ENCODE measurements at regions not wholly inside any gene's neighbourhood (a gene's known extent, or its start where the extent isn't known, plus 50 kb on each side); places are given as distances from the start of the nearest gene placed in this dataset.
"Not testable (repeated sequence)": the region's sequence is repeated elsewhere in the genome, so short reads cannot be mapped to it uniquely, and the experiment has no call there.

DNA sequence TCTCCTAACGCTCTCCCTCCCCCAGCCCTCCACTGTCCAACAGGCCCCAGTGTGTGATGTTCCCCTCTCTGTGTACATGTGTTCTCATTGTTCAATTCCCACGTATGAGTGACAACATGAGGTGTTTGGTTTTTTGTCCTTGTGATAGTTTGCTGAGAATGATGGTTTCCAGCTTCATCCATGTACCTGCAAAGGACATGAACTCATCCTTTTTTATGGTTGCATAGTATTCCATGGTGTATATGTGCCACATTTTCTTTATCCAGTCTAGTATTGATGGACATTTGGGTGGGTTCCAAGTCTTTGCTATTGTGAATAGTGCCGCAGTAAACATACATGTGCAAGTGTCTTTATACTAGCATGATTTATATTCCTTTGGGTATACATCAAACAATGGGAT, 347.4 kb downstream of the MAGEE1 start:
- FAIRE-seq: not testable (repeated sequence)

DNA sequence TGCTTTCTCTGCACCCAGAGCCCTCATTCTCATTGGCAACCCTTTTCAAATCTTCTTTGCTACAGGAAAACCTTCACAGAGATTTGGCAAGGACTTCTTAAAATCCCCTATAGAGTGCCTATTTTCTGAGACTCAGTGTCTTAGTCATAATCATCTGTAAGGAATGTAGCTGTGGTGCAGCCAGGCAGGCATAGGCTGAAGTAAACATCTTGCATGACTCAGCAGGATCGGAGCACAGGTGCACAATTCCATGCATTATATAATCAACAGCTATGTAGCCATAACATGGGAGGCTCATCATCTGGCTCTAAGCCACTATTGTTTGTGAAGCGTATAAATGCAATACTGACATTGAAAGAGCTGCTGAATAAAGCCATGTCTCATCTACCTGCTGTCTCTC, 368.8 kb downstream of the MAGEE1 start:
- no peak for FAIRE-seq

DNA sequence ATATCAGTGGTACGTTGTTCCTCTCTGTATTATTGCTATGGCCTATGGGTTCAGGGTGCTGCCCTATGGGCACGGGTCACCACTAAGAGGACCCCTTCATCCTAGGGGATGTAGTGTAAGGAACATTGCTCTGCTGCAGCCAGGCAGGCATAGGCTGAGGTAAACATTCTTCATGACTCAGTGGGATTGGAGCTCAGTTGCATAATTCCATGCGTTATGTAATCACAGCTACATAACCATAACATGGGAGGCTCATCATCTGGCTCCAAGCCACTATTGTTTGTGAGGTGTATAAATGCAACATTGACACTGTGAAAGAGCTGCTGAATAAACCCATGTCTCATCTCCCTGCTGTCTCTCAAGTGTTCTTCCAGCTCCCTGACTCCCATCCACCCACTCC, 375.2 kb downstream of the MAGEE1 start:
- FAIRE-seq: no peak

DNA sequence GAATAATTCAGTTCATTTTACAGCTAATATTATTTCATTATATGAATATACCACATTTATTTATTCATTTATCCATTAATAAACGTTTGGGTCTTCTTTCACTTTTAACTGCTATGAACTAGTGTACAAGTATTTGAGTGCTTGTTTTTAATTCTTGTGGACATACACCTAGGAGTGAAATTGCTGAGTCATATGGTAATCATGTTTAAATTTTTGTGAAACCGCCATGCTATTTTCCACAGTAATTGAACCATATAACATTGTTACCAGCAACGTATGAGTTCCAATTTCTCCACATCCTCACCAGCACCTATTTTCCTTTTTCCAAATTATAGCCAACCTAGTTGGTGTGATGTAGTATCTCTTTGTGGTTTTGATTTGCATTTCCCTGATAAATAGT, 388.2 kb downstream of the MAGEE1 start:
- no peak for FAIRE-seq

DNA sequence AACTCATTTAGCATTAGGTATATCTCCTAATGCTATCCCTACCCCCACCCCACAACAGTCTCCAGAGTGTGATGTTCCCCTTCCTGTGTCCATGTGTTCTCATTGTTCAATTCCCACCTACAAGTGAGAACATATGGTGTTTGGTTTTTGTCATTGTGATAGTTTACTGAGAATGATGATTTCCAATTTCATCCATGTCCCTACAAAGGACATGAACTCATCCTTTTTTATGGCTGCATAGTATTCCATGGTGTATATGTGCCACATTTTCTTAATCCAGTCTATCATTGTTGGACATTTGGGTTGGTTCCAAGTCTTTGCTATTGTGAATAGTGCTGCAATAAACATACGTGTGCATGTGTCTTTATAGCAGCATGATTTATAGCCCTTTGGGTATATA, 389.8 kb downstream of the MAGEE1 start:
- not testable (repeated sequence) for FAIRE-seq

DNA sequence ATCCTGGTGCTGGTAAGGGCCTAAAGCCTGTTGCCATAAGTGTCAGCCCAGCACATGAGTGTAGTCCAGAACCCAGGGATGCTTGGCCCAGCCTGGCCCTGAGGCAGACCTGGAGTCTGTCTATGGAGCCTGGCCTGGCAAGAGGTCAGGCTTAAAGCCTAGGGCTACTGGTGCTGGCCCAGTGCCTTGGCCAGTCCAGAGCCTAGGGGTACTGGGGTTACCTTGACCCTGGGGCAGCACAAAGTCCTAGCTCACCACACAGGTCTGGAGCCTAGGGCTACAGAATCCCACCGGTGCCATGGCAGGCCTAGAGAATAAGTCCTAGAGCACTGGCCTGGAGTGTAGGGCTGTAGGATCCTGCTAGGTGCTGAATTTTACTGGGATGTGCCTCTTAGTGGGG, 393.8 kb downstream of the MAGEE1 start:
- FAIRE-seq: no peak

DNA sequence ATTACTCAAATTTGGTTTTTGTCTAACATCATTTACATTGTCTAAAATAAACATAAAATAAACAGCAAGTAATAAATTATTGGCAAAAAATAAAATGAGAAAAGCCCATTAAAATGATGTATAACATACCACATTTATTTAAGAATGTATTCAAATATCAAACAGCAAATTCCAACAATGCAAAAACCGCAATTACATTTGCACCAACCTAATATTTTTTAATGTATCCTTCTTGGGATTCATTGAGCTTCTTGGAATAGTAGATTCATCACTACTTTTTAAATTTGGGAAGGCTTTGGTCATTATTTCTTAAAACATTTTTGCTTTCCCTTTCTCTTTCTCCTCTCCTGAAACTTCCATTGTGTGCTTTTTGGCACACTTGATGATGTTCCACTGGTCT, 400.2 kb downstream of the MAGEE1 start:
- no peak for FAIRE-seq

DNA sequence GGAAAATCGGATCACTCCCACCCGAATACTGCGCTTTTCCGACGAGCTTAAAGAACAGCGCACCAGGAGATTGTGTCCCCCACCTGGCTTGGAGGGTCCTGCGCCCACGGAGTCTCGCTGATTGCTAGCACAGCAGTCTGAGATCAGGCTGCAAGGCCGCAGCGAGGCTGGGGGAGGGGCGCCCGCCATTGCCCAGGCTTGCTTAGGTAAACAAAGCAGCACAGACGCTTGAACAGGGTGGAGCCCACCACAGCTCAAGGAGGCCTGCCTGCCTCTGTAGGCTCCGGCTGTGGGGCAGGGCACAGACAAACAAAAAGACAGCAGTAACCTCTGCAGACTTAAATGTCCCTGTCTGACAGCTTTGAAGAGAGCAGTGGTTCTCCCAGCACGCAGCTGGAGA, 413.4 kb downstream of the MAGEE1 start:
- not testable (repeated sequence) for FAIRE-seq

DNA sequence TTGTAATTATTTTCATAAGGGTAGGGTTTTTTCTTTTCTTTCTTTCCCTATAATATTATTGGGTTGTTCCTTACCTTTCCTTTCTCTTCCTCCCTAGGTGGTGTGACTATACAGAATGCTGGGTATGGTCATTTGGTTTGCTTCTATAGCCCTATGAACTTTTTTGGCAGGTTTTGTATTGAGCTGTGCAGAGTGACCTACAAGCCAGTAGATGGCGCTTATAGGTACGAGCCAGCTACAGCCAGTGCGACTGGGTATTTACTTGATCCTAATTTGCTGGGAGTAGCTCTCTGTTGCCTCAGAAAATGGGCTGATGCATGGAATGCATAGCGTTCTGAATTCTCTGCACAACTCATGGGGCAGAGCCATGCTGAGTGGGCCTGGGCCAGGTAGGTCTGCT, 423.3 kb downstream of the MAGEE1 start:
- FAIRE-seq: no peak

DNA sequence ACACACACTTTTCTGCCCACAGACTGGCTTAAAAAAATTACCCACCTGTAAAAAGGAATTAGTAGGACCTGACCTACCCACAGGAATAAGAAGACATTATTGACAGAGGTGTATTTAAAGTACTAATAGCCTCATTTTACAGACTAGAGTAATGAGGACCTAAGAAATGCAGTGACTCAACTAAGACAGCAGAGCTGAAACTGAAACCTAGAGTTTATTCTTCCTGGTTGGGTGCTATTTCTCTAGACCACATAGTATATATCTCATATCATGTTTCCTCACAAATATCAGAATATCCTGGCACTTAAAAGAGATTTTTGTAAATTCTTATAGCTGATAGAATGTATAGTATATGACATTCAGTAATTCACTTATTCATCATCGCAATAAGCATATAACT, 435.0 kb downstream of the MAGEE1 start:
- no peak for FAIRE-seq

DNA sequence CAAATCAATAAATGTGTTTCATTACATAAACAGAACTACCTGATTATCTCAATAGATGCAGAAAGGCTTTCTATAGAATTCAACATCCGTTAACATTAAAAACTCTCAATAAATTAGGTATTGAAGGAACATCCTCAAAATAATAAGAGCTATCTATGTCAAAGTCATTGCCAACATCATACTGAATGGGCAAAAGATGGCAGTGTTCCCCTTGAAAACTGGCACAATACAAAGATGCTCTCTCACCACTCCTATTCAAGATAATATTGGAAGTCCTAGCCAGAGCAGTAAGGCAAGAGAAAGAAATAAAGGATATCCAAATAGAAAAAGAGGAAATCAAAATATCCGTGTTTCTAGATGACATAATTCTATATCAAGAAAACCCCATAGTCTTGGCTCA, 466.4 kb downstream of the MAGEE1 start:
- no peak for FAIRE-seq

DNA sequence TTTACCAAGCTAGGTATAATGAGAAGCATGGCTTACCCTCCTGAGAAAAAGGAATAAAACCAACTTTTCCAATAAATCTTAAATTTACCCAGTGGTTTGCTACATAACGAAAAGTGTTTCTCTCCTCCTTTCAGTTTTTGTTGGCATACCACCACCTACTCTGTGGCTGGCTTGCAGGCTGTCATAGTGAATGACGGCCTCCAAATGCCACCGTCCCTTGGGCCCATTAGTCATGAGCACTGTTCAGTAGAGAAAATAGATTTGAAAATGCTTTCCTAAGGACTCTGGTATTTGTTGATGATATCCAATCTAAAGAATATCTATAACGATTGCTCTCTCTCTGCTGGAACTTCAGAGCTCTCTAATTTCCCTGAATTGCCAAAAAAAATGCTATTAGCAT, 488.3 kb downstream of the MAGEE1 start:
- no peak for FAIRE-seq

DNA sequence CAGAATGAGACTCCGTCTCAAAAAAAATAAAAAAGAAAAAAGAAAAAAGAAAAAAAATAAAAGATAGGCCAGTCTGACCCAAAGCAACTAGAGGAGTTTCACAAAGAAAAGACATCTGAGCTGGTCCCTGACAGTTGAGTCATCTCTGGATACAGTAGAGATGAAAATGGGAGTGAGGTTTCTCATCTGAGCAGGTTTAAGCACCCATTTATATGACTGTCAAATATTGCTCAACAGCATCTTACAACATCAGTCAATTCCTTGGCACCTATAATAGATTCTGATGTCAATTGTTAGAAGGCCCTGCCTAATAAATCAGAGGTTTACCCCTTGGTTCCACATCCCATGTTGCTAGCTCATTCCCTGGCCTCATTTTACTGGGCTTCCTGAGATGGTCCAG, 490.5 kb downstream of the MAGEE1 start:
- no peak for FAIRE-seq

DNA sequence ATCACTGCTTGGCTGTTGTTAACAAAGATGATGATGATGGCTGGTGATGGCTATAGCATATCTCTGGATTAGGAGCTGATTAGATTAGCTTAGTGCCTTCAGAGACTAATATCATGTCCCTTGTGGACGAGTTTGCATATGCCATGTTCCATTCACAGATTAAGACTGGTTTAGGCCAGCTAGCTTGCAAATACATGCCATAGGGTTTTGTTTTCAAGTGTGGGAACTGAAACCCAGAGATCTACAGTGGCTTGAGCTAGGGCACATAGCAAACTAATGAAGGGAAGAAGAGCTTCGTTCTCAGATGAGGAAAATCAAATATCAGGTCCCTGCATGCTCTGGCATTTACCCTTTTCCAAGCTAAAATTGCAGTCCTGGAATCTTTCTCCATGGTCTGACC, 492.3 kb downstream of the MAGEE1 start:
- FAIRE-seq: no peak

DNA sequence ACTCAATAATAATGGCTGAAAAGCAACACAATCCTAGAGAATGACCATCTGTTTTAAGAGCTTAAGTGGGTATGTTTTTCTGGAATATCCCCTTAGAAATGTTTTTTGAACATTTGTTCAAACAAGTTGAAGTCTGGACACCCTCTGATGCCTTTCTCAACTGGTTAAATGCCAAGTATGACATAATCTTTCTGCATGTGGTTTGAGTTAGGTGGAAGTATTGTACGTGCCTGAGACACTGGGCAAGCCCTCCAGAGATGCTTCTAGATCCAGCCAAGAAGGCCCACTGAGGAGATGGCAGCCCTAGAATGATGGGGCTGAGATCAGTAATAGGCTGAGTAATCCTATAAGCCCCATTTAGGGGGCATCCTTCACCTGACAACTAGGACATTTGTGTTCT, 493.1 kb downstream of the MAGEE1 start:
- FAIRE-seq: no peak

DNA sequence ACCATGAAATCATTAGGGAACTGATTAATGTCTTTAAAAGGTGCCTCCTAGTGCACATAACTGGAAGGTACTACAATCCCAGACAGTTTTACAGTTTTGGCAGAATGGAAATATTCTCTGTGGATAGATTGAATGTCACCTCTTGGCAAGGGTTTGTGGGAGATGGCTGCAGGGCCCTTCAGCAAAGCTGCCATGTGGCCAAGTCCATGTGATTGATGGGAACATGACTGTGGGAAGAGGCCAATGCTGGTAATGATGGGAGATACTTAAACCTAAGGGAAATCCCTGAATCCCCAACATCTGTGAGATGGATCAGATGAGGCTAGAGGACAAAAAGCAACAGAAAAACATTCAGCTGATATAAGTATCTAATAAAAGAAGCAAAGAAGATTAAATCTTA, 493.7 kb downstream of the MAGEE1 start:
- no peak for FAIRE-seq

DNA sequence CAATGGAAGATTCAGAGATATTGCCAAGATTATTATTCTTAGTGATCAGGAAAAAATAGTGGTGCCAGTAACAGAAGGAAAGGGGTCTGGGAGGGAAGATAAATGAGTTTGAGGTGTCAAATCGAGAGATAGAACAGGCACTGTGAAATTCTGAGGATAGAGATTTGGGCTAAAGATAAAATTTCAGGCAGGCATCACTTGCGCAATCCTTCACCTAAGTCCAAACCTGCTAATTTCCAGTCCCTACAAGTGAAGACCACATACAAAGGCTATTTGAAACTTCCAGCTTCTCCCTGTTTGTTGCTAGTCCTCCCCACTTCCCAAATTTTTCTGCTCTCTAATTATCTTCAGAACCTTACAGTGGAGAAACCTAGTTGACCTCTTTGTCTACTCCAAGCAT, 494.6 kb downstream of the MAGEE1 start:
- FAIRE-seq: no peak

DNA sequence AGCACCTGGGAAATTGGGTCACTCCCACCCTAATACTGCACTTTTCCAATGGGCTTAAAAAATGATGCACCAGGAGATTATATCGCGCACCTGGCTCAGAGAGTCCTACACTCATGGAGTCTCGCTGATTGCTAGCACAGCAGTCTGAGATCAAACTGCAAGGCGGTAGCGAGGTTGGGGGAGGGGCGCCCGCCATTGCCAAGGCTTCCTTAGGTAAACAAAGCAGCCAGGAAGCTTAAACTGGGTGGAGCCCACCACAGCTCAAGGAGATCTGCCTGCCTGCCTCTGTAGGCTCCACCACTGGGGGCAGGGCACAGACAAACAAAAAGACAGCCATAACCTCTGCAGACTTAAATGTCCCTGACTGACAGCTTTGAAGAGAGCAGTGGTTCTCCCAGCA, 497.1 kb downstream of the MAGEE1 start:
- FAIRE-seq: not testable (repeated sequence)

DNA sequence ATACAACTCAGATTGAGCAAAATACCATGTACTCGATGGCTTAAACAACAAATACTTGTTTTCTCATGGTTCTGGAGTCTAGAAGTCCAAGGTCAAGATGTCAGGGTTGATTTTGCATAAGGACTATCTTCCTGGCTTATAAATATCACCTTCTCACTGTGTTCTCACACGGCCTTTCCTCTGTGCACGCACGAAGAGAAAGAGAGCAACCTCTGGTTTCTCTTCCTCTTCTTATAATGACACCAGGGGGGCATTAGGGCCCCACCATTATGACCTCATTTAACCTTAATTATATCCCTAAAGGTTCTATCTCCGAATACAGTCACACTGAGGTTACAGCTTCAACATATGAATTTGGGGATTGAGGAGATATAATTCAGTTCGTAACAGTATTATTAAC, 504.0 kb downstream of the MAGEE1 start:
- FAIRE-seq: no peak

DNA sequence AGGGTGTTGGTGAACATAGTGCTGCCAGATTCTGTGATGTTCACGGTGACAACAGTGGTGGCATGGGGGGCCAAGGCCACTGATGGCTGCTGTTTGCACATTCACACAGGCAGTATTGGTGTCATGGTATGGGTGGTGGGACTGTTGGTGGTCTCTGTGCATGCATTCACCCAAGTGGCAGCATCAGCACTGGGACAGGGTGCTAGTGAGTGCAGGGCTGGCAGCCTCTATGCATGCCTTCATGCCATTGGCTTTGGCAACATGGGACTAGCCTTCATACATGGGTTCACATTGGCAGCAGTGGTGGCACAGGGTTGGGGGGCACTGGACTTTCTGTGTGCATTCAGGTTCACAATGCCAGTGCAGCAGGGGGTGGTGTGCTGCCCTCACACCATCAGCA, 489.7 kb upstream of the FGF16 start:
- FAIRE-seq: no peak

DNA sequence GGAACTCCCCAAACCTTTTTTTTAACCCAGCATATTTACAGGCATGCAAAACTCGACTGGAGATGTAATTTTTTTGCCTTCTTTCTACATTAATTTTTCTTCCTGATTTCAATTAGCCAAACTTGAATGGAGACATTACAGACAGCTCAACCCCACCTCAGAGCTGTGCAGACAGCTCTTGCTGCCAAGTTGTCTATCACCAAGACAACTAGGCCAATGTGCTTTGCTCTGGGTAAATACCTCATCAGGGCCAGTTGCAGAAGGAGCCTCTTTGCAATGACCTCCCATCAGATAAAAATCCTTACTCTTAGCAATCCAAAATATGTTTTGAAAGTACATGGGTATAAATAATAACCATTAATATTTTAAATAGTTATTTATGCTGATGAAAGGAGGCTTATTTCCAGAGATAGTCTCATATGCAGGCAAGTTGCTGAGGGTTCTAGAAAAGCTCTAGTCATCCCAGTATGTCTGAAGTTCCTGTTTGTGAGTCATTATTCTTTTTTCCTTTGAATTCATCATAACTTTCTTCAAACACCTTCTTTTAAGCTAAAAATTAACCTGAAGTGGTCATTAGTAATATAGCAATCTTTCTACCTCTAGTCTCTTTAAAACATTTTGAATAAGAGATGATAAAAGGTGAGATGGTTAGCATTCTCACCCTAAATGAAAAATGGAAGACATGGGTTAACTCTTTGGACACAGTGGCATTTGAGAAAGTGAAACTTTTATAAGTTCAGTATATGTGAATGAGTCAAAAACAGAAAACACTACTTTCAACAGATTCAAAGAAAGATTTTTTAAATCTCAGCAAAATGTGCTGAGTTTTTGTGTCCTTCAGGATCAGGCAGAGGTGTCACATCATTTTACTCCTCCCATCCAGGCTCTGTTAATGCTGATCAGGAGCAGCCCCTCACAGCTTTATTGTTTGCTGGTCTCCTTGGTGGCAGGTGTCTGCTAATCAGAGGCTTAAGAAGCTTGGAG, 475.5 kb upstream of the FGF16 start:
- FAIRE-seq: no peak

DNA sequence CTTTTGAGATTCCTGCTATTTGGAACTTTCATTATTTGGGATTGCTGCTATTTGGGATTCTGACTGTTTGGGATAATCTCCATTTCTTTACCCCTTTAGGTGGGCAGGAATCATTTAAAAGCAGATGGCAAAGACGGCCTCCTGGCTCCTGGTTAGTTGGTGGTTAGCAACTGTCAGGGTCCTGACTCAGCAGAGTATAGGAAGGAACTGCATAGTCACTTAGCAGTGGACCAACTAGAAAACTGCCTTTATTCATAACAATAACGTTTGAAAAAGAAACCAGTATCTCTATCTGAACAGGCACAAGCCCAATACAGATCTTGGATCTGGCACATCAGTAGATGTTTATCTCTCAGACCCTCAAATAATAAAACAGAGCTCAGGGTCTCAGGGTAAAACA, 469.7 kb upstream of the FGF16 start:
- FAIRE-seq: no peak

DNA sequence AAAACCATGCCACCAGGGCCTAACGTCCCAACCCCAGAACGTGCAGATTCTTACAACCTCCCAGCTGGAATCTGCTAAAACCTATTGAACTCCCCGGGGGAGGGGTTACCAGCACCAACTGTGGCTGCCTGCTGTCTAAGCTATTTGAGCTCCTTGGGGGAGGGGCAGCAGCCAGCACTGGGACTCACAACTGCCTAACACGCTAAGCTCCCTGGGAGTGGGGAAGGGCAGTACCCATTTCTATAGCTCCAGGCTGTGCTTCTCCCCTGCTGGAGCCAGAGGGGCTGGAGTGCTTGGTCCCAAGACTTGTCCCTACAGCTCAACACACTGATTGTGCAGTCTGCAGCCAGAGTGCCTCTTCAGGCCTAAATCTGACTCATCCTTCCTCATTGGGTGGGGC, 459.8 kb upstream of the FGF16 start:
- FAIRE-seq: no peak

DNA sequence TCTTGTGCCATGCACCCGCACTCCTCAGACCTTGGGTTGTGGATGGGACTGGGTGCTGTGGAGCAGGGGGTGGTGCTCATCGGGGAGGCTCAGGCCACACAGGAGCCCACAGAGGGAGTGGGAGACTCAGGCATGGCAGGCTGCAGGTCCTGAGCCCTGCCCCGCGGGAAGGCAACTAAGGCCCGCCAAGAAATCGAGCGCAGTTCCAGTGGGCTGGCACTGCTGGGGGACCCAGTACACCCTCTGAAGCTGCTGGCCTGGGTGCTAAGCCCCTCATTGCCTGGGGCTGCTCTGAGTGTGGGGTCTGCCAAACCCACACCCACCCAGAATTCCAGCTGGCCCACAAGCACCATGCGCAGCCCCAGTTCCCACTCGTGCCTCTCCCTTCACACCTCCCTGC, 450.5 kb upstream of the FGF16 start:
- no peak for FAIRE-seq

DNA sequence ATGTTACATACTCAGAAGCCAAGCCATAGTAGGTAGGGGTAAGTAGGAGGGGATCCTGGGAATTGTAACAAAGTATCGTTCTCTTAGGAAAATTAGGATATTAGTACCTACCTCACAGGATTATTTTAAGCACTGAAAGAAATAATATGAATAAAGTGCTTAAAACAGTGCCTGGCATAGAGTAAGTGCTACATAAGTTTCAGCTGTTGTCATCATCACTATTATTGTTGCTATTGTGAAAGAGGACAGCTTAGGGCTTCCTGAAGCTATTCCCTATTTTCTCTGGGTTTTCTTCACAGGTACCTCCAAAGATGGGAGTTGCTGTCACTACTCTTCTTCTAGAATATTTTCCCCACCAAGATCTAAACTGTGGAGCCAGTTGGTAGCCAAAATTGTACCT, 443.7 kb upstream of the FGF16 start:
- FAIRE-seq: no peak
